ENCODE measurements at regions not wholly inside any gene's neighbourhood (a gene's known extent, or its start where the extent isn't known, plus 50 kb on each side); places are given as distances from the start of the nearest gene placed in this dataset.

- TF ChIP-seq, protein P1, sequence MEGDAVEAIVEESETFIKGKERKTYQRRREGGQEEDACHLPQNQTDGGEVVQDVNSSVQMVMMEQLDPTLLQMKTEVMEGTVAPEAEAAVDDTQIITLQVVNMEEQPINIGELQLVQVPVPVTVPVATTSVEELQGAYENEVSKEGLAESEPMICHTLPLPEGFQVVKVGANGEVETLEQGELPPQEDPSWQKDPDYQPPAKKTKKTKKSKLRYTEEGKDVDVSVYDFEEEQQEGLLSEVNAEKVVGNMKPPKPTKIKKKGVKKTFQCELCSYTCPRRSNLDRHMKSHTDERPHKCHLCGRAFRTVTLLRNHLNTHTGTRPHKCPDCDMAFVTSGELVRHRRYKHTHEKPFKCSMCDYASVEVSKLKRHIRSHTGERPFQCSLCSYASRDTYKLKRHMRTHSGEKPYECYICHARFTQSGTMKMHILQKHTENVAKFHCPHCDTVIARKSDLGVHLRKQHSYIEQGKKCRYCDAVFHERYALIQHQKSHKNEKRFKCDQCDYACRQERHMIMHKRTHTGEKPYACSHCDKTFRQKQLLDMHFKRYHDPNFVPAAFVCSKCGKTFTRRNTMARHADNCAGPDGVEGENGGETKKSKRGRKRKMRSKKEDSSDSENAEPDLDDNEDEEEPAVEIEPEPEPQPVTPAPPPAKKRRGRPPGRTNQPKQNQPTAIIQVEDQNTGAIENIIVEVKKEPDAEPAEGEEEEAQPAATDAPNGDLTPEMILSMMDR (IDR thresholded peaks at IDR 0.05; ENCODE audit: borderline replicate concordance, extremely low read depth, low read length, poor library complexity, severe bottlenecking), result no peak
- no peak for TF ChIP-seq EZH2 (IDR thresholded peaks at IDR 0.05; ENCODE audit: borderline replicate concordance, low read depth, low read length, severe bottlenecking)
Observed at GRCh38 chr2:65870826-65871225, 438.4 kb upstream of the SPRED2 start.
